GM19035 (cell line): ENCODE measurements at regions not wholly inside any gene's neighbourhood (a gene's known extent, or its start where the extent isn't known, plus 50 kb on each side); places are given as distances from the start of the nearest gene placed in this dataset.
"Not testable (repeated sequence)": the region's sequence is repeated elsewhere in the genome, so short reads cannot be mapped to it uniquely, and the experiment has no call there.

Experiments
- ATAC-seq: cut with Tn5 transposase; IDR thresholded peaks from one replicate; pipeline ENCODE4 v1.9.1; 2021; ENCODE audit not compliant: unreplicated experiment

DNA sequence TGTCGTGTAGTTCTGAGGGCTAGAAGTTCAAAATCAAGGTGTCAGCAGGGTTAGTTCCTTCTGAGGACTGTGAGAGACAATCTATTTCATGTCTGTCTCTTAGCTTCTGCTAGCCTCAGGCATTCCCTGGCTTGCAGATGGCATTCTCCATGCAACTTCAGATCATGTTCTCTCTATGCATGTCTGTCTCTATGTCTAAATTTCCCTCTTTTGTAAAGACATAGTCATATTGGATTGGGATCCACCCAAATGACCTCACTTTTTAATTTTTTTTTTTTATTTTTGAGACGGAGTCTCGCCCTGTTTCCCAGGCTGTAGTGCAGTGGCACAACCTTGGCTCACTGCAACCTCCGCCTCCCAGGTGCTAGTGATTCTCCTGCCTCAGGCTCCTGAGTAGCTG is 104.6 kb downstream of the RAP2B start:
- ATAC-seq, result no peak

DNA sequence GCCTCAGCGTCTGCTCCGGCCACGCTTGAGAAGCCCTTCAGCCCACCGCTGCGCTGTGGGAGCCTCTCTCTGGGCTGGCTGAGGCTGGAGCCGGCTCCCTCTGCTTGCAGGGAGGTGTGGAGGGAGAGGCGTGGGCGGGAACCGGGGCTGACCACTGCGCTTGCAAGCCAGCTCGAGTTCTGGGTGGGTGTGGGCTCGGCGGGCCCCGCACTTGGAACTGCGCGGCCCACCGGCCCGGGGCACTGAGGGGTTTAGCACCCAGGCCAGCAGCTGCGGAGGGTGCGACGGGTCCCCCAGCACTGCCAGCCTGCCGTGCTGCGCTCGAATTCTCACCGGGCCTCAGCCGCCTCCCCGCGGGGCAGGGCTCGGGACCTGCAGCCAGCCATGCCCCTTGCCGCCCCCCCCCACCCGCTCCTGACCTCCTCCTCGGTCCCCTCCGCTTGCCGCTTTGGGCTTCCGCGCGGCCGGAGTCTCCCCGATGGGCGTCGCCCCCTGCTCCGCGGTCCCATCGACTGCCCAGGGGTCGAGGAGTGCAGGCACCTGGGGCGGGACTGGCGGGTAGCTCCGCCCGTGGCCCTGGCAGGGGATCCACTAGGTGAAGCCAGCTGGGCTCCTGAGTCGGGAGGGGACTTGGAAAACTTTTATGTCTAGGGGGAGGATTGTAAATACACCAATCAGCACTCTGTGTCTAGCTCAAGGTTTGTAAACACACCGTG is 106.7 kb downstream of the RAP2B start:
- ATAC-seq, result no peak

DNA sequence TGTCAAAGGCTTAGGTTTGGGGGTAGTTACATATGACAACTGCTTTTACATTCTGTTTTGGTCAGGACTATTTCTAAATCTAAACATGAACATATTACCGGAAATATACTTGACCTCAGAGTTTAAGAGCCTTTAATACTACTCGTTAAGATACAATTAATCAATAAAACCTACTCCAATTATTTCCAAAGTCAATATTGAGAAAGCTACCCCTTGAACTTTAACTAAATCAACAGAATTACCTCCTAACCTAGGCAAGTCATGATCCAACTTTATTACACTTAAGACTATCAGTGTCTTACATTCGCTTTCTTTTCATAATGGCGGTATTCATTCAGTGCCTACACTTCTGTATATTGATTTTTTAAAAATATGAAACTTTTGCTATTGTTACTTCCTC is 107.7 kb downstream of the RAP2B start:
- no peak for ATAC-seq

DNA sequence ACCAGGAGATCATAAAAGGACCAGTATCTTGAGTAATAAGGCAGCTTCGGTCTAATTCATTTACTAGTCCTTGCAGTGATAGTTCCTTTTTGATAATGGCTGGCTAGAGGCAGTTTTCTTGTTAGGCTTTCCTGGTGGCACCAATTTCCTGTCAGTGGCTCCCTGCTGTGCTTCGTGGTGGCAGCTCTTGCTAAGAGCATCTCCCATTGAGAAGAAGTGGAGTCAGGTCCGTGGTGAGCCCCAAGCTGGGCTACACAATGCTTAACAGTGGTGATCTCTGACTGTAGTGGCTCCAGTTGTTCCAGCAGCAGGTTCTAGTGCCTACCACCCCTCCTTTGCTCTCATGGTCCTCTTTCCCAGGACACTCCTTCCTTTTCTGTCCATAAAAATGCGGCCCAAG is 111.2 kb downstream of the RAP2B start:
- no peak for ATAC-seq

DNA sequence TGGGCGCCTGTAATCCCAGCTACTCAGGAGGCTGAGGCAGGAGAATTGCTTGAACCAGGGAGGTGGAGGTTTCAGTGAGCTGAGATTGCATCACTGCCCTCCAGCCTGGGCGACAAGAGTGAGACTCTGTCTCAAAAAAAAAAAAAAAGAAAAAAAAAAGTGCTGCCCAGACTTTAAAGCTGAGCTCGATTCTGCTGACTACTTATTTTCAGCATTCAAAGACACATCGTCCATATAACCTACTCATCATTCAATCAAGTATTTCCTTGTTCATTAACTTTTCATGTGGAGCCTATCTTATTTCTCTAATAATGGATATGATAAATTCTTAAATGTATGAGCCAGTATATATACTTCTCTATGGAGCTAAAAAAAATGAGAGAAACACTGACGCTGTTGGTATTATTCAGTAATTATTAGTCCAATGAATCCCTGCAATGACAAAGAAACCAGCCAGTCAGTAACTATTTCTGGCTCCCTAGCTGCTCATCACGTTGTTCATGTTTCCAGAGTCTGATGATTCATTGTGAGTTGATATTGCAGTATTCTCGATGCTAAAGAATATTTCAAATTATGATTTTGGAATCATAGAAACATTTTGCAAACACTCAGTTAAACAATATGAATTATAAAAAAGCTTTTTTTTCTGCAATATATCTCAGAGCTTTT is 111.9 kb downstream of the RAP2B start:
- no peak for ATAC-seq

DNA sequence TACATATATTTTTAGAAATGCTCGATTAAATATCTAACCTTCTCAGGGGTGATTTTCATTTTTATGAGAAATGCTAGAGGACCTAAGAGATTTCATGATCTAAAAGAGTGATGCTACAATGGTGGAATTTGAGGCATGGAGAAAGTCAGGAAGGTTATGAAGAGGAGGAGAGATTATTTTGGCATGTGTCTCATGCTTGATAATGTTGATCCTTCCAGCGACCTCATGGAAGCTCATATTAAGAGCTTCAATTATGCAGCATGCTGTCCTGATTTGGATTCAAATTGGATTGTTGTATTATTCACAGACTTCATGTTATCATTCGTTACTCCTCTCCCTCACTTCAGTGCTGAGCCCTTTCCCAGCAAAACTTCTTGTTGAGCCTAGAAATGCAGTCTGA is 112.5 kb downstream of the RAP2B start:
- ATAC-seq, result no peak

DNA sequence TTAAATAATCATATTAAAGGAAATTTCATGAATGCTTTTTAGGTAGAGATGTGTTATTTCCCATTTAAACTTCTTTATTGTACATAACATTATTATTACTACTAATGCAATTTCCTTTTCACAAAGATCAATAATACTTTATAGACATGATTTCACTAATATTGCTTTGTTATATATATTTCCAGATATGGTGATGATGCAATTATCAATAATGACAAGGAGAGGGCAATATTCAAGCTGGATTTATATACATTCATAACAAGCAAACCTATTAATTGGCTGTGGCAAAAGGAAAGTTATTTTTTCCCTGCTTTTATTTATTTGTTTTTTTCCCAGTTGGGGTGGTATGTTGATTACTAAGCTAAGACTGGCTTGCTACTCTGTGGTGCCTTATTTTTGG is 113.5 kb downstream of the RAP2B start:
- no peak for ATAC-seq

DNA sequence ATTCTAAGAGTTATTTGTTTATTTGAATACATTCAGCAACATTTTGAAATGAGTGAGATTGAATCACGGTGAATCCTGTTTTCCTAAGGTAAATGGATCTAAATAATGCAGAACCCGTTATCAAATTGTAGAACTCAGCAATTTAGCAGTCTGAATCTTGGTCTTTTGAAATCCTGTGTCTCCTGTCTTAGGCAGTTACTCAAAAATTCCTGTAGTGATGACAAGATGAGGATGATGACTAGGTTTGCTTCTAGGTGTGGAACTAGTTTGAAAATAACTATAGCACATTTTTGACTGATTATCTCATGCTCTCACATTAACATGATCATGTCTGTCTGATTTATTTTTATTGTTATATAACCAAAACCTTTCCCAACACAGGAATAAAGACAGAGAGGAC is 115.0 kb downstream of the RAP2B start:
- ATAC-seq, result no peak

DNA sequence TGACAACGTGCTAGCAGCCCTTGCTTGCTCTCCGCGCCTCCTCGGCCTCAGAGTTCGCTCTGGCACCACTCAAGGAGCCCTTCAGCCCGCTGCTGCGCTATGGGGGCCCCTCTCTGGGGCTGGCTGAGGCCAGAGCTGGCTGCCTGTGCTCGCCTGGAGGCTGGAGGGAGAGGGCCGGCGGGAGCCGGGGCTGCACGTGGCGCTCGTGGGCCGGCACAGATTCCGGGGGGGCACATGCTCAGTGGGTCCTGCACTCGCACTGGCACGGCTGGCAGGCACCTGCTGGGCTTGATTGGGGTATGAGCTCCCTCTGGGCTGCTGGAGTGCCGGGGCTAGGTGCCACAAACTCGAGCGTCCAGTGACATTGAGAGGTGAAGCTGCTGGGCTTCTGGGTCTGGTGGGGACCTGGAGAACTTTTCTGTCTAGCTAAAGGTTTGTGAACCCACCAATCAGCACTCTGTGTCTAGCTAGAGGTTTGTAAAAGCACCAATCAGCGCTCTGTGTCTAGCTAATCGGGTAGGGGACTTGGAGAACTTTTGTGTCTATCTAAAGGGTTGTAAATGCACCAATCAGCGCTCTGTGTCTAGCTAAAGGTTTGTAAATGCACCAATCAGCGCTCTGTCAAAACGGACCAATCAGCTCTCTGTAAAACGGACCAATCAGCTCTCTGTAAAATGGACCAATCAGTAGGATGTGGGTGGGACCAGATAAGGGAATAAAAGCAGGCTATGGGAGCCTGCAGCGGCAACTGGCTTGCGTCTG is 119.4 kb downstream of the RAP2B start:
- ATAC-seq, result not testable (repeated sequence)

DNA sequence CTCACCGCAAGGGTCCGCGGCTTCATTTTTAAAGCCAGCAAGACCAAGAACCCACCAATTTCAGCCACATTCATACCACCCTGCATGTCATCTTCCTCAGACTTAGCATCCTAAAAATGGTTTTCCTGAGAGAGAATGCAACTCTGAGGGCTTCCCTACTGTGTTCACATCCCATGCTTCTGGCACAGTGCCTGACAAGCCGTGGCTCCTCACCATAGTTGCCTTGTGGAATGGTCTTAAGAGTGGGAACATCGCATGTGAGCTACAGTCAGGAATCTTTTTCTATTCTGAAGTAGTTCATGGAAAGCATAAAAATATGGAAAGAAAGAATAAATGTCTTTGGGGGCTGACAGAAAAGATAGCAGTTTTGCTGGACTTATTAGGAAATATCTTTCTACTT is 120.3 kb downstream of the RAP2B start:
- ATAC-seq, result no peak

DNA sequence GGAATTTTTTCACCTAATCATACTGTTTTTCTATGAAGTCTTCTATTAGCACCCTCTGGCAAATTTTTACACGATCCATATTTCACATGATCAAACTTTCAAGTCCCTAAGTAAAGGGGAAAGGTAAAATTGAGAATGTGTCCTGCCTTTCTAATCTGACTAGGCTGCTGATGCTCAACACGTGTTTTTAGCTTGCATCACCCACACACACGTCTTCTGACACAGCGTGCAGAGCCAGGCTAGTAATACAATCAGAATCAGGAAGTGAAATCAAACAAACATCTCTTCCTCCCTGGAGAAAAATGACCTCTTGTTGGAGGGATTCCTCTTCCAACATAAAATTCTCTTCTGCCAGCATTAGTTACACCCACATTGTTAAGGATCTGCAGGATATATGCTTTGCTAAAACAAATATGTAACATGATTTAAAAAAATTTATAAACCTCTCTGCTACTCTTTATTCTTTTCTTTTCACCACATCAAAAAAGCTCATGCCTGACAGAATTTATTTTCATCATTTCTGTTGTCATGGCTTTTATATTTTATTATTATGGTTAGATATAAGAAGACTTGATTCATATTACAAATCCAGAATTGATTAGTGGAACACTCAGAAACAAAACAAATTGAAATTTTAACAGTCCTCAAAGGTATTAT is 122.4 kb downstream of the RAP2B start:
- no peak for ATAC-seq

DNA sequence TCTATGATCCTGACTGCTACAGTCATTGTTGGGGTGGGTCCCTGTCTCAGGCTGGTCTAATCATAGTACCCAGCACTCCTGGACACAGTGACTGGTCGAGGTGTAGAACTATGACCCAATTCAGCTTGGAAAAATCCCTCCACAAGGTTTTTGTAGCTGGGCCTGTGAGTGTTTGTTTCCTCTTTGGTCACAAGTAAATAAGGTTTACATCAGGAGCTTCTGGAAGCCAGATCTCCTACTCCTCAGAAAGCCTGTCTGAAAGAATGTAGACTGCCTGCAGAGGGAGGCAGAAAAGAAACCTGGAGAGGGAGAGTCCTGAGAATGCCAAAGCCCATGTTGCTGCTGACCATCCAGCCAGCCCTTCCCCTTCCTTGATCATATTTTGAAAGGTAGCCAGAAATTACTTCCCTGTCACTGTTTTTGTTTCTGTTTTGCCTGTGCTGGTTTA is 123.2 kb downstream of the RAP2B start:
- no peak for ATAC-seq

DNA sequence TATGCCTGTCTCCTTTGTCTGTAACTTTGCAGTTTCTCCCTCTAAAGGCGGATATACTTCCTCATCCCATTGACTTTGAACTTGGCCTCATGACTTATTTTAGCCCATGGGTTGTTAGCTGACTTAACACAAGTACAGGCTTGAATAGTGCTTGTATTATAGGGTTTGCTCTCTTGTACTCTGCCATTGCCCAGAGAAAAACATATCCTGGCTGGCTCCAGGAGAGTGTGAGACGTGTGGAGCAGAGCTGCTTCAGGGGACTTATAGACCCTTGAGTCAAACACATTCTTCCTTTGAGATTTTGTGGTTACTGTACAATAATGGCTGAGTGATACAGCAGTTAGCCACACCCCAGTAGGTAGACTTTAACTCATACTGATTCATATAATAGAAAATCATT is 124.0 kb downstream of the RAP2B start:
- no peak for ATAC-seq

DNA sequence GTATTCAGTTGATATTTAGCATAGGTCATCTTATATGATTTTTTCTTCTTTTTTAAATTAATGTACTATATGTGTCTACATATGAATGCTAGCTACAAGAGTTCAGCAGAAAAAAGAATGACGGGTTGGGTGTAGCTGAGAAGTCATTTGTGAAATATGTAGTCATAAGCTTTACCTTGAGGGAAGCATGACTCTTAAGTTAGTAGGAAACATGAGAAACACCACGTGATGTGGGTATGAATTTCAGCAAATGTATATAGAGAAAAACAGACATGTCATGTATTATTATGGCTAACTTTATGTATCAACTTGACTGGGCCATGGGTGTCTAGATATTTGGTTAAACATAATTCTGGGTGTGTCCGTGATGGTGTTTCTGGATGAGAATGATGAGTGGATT is 125.0 kb downstream of the RAP2B start:
- no peak for ATAC-seq

DNA sequence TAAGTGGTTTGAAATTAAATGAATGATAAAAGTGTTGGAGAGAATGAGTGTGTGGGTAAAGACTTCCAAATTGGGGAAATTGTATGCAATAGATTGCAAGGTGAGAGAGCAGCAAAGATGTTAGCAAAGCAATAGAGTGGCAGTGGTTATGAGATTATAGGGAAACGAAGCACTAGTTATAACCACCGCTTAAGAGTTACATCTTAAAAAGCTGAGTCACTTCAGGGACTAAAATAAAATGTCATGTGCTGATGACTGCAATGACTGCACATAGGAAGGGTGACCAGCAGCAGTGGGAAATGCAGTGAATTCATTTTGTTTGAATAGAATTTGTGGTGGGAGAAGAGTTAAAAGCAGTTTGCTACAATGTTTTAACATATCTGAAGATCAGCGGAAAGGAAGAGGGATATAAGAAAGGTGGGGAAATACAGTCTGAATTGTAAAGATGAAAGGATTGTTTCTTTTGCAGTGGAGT is 127.3 kb downstream of the RAP2B start:
- no peak for ATAC-seq

DNA sequence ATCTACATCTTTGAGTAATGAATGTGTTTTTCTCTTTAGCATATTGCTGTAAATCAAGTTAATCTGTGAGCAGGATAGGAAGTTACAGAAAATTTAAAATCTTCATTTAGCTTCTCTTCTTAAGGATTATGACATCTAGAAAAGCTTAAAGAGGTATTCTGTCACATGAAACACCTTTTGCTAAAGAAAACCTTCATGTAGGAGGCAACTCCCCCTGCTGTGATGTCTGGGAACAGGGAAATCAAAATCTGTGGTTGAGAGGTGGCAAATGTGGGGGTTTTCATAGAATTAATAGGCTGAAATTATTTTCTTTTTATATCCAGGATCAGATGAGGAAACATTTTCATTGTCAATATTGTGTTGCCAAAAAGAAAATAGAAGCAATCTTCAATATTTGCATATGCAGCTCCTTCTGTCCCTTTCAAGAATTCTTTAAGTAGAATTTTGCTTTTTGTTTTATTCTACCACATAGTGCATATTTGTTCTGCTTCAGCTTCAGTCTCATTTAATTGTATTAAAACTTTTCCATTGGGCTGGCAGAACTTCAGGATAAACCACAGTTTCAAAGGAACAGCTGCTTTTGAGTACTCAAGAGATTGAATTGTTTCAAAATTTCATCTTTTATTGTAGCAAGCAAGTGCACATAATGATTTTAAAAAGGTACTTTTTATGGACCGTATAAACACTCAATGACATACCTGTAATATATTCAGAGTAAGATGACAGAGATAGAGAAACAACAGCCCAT is 128.4 kb downstream of the RAP2B start:
- ATAC-seq, result no peak

DNA sequence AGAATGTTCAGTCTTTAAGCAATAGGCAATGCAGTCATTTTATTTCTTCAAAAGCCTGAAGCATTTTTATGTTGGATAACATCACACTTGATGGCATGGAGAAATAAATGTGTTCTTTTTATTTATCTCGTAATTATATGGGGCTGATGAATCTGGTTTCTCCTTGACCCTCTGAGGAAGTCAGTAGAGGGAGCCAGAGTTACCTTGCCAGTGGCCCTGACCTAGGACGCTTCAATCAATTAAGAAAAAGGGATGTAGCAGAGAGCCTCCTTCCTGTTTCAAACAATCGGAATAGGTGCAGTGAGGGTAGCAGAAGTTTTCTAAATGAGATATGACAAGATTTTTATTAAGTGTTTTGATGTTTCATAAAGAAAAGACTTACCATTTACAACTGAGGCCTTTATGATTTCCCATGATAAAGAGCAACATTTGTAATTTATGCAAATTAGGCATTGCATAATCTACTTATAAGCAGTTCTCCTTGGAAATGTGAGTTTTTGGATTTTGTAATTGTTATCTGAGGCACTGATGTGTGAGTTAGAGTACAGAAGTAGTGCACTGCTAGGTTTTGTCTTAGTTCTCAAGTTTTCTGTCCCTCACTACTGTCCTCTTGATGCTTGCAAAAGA is 129.1 kb downstream of the RAP2B start:
- peak; percentile 61 for ATAC-seq

DNA sequence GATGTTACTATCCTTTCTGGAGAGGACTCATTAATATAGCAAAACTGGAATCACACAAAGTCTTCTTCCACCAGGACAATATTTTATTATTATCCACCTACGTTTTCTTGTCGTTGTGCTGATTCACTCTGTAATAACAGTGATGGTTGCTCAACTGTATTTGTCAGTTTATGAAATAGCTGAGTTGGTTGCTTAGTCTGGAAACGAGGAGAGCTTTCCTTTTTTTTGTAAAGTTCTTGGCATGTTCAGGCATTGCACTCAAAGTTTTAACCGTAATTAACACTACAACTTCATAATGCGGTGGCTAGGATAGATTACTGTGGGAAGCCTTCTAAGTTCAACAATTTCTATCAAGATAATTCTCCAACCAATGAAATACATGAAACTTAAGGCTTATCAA is 131.2 kb downstream of the RAP2B start:
- ATAC-seq, result no peak

DNA sequence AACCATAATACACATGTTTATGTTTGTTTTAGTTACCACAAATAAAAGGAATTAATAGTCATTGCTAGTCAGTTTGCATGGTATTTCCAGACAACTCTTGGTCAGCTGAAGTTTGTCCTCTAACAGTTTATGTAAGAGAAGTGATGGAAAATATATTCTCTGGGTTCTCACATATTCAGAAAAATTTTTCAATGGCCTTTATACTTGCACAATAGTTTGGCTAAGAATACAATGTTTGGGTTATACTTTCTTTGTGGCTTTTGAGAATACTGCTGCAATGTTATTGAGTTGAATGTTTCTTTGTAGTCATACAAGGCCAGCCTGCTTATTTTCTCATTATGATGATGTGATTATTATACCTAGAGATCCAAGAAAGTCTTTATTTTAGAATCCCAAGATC is 133.9 kb downstream of the RAP2B start:
- no peak for ATAC-seq

DNA sequence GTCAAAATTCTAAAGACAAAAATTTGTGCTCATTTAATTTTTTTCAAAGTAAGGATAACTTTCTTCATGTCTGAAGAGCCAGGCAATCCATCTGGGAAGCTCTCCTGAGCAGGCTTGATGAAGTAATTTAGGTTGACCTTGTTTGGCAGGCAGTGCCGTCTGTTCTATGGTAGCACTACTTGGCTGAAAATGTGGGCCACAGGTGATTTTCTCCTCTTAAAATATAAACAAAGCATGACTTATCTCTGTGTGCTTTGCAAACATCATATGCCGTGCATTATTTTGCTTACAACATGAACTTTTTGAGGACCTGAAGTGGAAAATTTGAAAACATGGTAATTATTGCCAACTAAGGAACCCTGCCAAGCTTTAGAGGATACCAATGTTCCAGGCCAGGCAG is 143.2 kb downstream of the RAP2B start:
- no peak for ATAC-seq
